Smooth muscle cell of the brain vasculature (primary cell): ENCODE measurements at regions not wholly inside any gene's neighbourhood (a gene's known extent, or its start where the extent isn't known, plus 50 kb on each side); places are given as distances from the start of the nearest gene placed in this dataset.
"Not testable (repeated sequence)": the region's sequence is repeated elsewhere in the genome, so short reads cannot be mapped to it uniquely, and the experiment has no call there.

Source experiments
- DNase-seq: peaks from one replicate; pipeline ENCODE4 v3.0.0-alpha.2; 2012; ENCODE audit warnings: low read depth, low spot score

DNA sequence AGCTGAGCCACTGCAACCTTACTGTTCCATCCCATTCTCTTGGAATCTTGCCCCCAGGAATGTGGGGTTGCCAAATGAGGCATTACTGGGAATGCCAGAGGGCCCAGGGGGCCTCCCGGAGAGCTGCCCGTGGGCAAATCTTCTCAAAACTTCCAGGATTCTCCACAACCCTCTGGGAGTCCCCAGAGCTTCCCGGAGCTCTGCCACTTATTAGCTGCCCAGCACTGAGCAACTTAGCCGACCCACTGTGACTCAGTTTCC is 306.0 kb downstream of the FOXL1 start:
- no peak for DNase-seq

DNA sequence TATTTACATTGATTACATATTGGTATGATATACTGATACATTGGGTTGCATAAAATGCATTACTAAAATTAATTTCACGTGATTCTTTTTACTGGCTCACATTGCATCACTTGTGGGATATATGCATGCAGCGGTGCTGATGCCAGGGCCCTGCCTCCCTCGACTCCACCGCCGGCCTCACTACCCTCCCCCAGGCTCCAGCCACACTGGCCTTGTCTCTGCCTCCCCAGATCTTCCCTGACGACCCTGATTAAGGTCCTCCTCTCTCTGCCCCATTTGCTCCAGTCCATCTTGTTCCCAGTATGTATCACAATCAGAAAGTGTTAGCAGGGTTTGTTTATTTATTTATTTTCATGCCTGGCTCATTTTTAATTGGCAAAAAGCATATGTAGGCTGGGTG is 306.8 kb downstream of the FOXL1 start:
- DNase-seq: no peak

DNA sequence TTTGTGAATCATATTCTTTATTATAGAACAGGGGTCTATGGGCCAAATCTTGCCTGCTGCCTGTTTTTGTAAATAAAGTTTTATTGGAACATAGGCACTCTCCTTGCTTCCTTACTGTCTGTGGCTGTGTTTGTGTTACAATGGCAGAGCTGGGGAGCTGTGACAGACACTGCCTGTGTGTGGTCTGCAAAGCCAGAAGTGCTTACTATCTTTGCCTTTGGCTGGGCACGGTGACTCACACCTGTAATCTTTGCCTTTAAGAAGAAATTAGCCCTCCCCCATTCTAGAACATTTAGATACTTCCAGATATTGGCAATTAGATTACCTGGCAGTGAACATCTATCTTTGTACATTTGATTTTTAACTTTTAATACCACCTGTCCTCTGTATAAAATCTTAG is 308.3 kb downstream of the FOXL1 start:
- DNase-seq: no peak

DNA sequence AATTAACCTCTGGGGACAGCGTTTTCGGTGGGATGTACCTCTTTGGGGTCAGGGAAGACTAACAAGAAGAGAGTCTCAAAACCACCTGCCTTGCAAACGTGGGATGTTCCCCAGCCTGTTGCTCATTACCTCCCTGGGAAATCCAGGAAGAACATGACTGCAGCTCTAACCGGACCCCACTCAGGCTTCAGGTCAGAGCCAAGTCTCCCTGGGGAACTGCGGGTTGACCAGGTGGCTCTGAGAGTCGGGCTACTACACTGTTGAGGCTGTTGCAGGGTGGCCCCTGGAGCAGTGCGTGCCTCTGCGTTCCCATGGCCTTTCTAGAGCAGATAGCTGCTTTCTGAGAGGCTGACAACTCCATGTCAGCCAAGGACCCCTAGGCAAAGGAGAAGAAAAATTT is 309.1 kb downstream of the FOXL1 start:
- DNase-seq: no peak

DNA sequence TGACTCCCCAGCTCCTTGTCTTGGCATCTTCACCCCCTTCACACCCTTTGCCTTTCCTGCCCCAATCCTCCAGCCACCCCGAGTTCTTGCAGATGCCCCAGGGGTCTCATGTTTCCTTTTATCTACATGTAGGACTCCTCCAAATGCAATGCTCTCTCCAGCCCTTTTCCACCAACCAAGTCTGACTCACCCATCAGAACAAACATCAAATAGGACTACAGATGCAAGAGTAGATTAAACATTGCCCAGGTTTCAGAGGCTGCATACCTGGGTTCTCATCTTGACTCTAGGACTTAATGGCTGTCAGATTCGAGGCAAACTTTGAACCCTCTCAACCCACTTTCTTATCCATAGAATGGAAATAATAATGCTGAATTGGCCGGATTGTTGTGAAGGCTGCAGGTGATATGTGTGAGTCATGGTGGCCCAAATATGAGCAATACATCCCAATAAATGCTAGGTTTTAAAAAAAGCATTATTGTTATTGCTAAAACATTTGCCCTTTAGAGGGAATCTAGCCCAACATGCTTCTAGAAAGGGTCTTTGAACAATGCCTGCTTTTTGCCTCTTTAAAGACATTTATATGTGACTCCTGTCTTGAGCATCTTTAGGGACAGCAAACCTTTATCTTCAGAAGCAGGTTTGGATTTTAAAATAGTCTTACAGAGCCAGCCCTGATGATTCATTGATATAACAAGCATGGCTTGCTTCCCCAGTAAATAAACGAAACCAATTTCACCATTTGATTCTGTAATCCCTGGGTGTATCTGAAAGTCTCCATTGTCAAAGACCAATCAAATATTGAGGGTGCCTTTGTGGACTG is 310.1 kb downstream of the FOXL1 start:
- no peak for DNase-seq

DNA sequence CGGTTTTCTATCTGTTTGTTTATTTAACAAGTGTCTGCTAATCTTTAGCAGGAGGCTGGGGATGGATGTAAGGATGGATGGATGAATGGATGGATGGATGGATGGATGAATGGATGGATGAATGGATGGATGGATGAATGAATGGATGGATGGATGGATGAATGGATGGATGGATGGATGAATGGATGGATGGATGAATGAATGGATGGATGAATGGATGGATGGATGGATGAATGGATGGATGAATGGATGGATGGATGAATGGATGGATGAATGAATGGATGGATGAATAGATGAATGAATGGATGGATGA is 310.7 kb downstream of the FOXL1 start:
- not testable (repeated sequence) for DNase-seq

DNA sequence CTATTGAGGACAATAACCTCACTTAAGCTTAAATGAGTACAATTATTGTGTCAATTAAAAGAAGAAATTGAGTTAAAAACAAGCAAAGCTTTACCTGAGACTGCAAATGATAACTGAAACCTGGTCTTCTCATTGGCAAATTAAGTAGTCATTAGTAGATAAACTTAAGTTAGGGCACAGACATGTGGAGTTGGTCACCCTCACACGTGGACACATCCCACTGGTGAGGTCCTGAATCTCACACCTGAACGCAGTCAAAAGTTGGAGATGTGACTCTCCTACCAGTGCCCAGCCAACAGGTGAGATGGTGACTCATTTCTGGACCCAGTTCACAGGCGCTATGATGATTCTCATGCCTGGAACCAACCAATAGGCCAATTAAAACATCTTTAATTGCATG is 311.6 kb downstream of the FOXL1 start:
- DNase-seq: no peak

DNA sequence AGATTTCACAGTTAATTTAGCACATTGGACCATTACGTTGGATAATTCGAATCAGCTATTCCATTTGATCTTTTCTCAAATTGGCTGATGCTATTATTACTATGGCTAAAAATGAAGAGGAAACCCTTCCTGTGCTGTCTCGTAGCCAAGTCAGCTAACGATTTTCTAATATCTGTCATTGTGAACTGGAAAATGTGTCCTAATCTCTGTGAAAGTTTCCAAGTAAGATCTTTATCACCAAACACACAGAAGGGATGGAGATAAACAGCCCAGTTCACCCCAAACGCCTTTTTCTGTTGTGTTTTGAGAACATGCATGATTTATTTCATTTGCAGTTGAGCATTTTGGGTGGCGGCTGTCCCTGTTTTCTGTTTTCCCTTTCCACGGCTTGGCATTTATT is 312.8 kb downstream of the FOXL1 start:
- DNase-seq: no peak

DNA sequence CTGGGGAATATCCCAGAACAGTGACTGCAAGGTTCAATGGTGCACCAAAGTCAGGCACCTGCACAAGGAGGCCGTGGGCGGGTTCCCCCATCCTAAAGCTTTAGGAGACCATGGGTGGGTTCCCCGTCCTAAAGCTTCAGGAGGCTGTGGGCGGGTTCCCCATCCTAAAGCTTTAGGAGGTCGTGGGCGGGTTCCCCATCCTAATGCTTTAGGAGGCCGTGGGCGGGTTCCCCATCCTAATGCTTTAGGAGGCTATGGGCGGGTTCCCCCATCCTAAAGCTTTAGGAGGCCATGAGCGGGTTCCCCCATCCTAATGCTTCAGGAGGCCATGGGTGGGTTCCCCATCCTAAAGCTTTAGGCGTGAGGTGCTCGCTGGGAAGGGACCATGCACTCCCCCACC is 313.3 kb downstream of the FOXL1 start:
- DNase-seq: no peak

DNA sequence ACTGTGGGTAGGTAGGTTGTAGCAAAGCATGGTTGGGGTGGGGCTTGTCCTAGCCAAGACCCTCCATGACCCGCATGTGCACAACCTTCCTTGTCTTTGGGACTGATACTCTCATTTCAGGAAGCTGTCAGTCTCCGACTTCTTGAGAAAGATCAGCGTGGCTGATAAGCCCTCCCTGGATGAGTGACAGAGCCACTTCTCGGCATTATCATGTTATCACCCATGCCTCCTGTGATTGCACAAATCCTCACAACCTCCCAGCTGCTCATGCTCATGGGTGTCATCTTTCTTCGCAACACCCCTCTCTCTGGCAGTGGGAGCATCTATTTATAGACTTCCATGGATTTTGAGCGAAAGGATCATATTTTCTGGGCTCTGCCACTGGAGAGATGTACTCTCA is 314.2 kb downstream of the FOXL1 start:
- DNase-seq: no peak

DNA sequence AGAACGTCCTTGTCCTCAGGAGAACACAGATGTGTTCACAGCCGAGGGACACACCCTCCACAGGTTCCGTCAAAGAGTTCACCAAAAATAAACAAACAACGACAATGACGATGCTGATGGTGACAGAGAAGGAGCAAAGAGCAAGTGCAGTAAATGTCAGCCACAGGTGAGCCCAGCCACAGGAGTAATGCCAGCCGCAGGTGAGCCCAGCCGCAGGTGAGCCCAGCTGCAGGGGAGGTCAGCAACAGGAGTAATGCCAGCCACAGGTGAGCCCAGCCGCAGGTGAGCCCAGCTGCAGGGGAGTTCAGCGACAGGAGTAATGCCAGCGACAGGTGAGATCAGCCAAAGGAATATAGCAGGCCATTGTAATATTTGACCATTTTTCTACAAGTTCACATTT is 315.2 kb downstream of the FOXL1 start:
- no peak for DNase-seq

DNA sequence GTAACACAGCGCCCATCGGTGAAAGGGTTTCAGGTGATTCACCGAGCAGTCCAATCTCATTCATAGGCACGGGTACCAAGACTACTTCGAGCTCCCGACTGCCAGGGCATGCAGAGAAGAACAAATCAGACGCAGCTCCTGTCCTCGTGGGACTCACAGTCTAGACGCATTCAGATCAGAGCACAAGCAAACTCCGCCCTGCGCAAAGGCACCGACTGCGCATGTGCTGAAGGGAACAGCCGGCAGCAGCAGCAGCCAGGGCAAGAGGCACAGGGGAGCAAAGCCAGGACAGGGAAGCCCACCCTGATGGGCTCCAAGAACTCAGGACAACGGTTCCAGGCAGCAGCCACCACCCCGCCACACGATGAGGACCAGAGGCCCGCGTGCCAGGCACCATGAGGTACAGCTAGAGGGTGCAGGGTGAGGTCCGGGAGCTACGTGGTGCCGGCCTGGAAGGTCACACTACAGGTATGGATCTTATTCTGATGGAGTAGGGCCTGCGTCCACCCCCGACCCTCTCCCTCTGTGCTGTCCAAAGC is 315.7 kb downstream of the FOXL1 start:
- no peak for DNase-seq

DNA sequence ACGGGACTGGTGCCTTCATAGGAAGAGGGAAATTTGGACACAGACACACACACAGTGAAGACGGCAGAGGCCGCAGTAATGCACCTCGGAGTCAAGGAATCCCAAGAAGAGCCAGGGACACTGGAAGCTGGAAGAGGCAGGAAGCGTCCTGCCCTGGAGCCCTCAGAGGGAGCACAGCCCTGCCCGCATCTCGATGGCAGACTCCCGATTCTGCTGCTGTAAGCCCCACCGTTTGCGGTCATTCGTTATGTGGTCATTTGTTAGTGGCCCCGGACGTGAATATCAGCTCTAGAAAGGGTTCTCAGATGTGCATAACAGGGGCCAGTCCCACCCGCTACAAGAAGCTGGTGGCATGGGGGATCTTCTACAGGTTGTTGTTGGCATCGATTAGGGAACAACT is 316.6 kb downstream of the FOXL1 start:
- DNase-seq: no peak

DNA sequence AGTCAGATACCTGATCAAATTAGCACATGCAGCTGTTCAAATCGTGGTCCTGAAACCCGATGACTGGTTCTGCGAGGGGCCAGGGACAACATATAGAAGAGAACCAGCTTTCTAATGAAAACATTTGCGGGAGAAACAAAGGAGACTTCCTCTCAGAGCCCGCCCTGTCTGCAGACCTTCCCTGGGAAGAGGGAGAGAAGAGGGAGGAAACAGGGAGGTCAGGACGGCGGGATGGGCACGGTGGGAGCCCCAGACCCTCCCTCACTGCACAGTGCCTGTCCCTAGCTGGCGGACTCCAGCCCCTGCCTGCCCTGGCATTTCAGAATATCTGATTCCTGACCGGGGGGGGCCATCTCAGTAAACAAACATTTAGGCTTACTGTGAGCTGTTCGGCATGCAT is 317.3 kb downstream of the FOXL1 start:
- no peak for DNase-seq

DNA sequence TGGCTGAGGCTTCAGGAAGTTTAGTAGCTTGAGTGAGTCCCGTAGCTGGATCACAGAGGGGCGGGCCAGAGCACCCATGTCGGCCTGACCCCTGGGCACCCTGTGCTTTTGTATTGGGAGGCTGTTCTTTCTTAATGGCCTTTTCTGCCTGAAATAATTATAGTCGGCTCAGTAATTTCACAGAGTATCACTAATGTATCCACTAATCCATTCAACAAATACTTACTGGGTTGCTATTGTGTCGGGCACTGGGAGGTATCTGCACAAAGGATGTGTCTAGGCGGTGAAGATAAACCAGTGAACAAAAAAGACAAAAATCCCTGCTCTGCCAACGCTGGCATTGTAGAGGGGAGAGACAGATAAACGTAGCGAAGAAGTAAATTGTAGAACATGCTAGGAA is 318.6 kb downstream of the FOXL1 start:
- DNase-seq: no peak

DNA sequence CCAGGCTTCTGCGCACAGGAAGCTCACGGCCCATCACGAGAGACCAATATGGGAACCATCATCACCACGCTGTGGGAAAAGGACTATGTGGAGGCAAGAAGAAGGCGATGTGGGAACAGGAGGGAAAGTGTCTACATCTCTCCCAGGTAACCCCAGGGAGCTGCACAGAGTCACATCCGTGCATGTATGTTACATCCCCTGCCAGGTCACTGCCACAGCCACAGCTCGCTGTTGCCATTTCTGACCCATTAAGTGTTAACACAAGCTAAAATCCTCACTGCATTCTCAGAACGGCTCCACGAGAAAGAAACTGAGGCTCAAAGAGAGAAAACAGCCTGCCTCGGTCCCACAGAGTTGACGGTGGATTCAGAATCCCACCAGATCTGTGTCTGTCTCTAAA is 319.1 kb downstream of the FOXL1 start:
- DNase-seq: no peak

DNA sequence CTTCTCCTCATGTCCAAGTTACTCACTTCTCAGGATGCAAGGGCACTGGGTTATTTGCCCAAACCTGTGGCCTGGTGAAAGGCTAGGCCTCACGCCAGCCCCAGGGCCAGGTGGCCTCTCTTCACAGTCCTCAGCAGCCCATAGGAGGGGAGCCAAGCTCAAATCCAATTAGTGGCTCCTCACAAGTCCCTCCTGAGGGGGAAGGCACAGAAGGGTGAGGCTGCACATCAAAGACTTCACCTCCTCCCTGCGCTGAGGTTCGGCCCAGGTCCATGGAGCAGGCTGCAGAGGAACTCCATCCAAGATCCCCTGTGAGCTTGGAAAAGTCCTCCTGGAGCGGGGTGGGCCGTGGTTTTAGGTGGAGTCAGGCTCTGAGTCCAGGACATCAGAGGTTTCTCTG is 320.0 kb downstream of the FOXL1 start:
- no peak for DNase-seq

DNA sequence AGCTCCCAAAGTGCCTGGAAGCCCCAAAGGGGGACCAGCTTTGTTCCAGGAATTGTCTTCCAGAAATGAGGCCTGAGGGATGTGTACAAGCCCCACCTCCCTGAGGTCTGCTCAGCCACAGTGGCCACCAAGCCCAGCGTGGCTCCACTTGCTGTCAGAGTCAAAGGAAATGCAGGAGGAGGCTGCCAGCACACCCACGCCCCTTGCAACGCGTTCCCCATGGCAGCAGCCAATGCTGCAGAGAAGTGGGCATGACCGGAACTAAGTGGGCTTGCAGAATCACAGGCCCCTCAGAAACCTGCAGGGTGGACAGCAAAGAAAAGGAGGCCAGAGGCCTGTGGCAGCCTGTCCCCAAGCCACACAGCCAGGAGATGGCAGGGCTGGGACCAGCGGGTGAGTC is 320.8 kb downstream of the FOXL1 start:
- DNase-seq: no peak

DNA sequence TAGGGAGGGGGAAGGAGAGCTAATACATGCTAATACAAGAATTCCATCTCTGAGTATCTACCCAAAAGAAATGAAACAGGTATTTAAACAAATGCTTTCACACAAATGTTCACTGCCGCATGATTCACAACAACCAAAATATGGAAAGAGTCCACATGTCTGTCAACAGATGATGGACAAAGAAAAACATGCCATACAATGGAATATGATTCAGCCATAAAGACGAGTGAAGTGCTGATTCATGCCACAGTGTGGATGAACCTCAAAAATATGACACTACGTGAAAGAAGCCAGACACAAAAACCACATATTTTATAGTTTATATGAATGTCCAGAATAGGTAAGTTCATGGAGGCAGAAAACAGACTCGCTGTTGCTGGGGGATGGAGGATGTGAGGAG is 321.4 kb downstream of the FOXL1 start:
- no peak for DNase-seq

DNA sequence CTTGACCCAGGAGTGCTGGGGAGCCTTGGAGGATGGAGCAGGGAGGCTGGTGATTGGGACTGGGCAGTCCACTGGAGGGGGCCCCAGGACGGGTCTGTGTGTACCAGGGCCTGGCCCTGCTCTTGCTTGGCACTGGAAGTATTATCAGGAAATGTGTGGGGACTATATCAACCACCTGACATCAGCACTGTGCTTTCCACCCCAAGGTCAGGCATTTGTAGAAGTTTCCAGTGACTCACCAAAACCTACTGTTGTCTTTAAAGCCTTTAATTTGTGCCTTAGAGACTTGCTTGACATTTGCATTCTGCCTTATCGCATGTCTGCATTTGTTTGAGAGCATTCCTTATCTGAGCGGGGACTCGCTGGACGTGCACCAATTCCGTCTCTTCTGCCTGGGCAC is 323.1 kb downstream of the FOXL1 start:
- DNase-seq: no peak

DNA sequence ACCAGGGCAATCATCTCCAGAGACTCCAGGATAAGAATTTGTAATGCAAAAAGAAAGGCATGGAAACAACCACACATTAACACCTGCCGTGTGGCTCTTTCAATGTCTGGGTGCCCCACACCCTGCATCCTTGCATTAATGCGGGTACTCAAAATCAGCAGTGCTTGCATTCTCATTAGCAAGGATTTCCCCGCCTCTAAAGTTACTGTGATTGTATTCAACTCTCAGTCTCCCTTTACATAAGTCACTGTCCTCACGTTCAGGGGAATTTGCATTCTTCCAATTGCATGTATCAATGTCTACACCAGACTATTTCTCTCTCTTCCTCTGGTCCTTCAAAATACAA is 324.3 kb downstream of the FOXL1 start:
- DNase-seq: no peak

DNA sequence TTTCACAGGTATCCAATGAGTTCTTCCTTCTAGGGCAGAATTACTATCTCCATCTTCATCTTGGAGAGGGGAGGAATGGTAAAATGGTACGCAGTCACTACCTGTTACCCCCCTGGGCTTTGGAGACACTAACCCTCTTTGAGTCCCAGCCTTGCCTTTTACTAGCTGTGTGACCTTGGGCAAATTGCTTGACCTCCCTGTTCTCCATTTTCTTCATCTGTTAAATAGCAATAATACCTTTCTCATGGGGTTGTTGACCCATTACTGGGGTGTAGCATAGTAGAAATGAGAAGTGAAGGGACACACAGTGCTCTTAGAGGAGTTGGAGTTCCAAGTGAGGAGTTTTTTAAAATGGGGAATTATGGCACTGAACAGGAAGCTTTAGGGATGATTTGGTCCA is 324.7 kb downstream of the FOXL1 start:
- no peak for DNase-seq

DNA sequence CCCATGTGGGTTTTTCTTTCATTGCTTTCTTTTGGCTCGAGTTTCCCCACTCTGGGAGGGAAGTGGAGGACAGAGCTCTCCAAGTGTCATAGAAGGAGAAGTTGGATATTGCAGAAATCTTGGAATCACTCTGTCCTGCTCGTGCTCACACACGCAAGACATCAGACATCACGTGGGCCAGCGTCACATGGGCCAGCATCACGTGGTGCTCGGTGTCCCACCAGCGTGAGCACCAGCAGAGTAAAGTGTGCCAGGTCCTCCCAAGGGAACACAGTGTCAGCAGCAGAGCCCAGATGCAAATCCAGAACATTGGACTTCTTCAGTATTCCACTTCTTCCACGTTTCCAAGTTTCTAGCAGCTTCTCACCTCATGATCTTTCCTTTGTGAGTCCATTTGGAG is 327.0 kb downstream of the FOXL1 start:
- DNase-seq: no peak

DNA sequence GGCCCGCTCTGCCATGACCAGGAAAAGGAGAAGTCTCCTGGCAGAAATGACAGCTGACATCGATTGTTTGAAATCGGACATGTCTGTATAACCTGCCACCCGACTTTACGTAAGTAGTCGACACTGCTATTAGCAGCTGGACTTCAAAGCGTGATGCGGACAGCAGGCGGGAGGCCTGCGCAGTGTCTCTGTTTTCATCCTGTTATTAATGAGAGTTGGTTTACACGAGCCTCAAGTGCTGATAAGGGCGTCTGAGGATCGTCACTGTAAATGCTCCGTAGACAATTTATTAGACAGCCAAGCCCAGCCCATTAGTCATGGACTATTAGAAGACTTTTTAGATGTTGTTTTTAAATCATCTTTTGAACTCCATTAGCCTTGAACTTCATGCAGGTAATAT is 328.3 kb downstream of the FOXL1 start:
- DNase-seq: no peak
